ENCODE measurements at regions not wholly inside any gene's neighbourhood (a gene's known extent, or its start where the extent isn't known, plus 50 kb on each side); places are given as distances from the start of the nearest gene placed in this dataset.

- TF ChIP-seq CTCF (IDR thresholded peaks at IDR 0.05; ENCODE audit: low read depth, low read length) (no peak), POLR2A (IDR thresholded peaks at IDR 0.05; ENCODE audit: extremely low read depth, insufficient read length) (no peak), MYC (IDR thresholded peaks at IDR 0.05; ENCODE audit: low read depth, low read length) (no peak)
Measured at GRCh38 chr10:89121764-89122020, 85.4 kb downstream of the CH25H start.

Data from NB4 (cell line).